ENCODE measurements at regions not wholly inside any gene's neighbourhood (a gene's known extent, or its start where the extent isn't known, plus 50 kb on each side); places are given as distances from the start of the nearest gene placed in this dataset.

GRCh38 chr3:164040991-164041390, 1037.3 kb downstream of the SI start:
- no peaks in the 10 kb centered on the region for H3F3A ChIP-seq (replicated peaks; ENCODE audit: insufficient read depth)
- H2AFZ ChIP-seq (ENCODE audit: low read depth) = no peak overlapping the region
- no peaks in the 10 kb centered on the region for H3K9me3 ChIP-seq
- H3K27ac ChIP-seq (ENCODE audit: low read depth in 2 of 2, low read length in 1 of 2) = no peak overlapping the region
- H3K4me3 ChIP-seq (ENCODE audit: low read depth in 2 of 2, low read length in 1 of 2) = no peak overlapping the region
- no peak overlapping the region for H3K4me2 ChIP-seq
- H3K4me1 ChIP-seq (ENCODE audit: control insufficient read depth in 1 of 2, insufficient read depth in 2 of 2, low read depth in 1 of 2, low read length in 1 of 2) = no peaks in the 10 kb centered on the region
- H3K36me3 ChIP-seq (replicated peaks in 1 of 2; ENCODE audit: control insufficient read depth in 1 of 2, insufficient read depth in 2 of 2, low read length in 1 of 2) = no peaks in the 10 kb centered on the region
- WGBS (ENCODE audit: low lambda C conversion rate) = 14% methylated on average over 2 of the region's 2 CpGs
- no peak overlapping the region for H3K9ac ChIP-seq
- H3K27me3 ChIP-seq (ENCODE audit: insufficient read depth) = no peaks in the 10 kb centered on the region
- DNase-seq = no peak
- TF ChIP-seq MEF2A (IDR thresholded peaks at IDR 0.05; ENCODE audit: borderline replicate concordance, low read depth) = no peak
- no peak for TF ChIP-seq TEAD4 (IDR thresholded peaks at IDR 0.05; ENCODE audit: borderline replicate concordance, insufficient read depth)
- TF ChIP-seq SIN3A (IDR thresholded peaks at IDR 0.05; ENCODE audit: borderline replicate concordance, low read depth, low read length) = no peak
- TF ChIP-seq MAX (IDR thresholded peaks at IDR 0.05; ENCODE audit: low read depth) = no peak
- no peak for TF ChIP-seq EP300 (IDR thresholded peaks at IDR 0.05; ENCODE audit: borderline replicate concordance in 1 of 2, low read depth in 1 of 2, low read length in 1 of 2)
- TF ChIP-seq NRF1 (IDR thresholded peaks at IDR 0.05; ENCODE audit: low read depth, low read length) = no peak
- no peak for TF ChIP-seq GABPA (IDR thresholded peaks at IDR 0.05; ENCODE audit: low read depth)
- TF ChIP-seq RCOR1 (IDR thresholded peaks at IDR 0.05; ENCODE audit: low read length) = no peak
- no peak for TF ChIP-seq RXRA (IDR thresholded peaks at IDR 0.05; ENCODE audit: borderline replicate concordance, low read depth)
- TF ChIP-seq FOXM1 (IDR thresholded peaks at IDR 0.05; ENCODE audit: low read depth) = no peak
- TF ChIP-seq FOXJ3 (CRISPR knock-in tag; IDR thresholded peaks at IDR 0.05) = no peak
- no peak for TF ChIP-seq YY1 (IDR thresholded peaks at IDR 0.05; ENCODE audit: low read depth)
- no peak for TF ChIP-seq FOSL2 (IDR thresholded peaks at IDR 0.05; ENCODE audit: borderline replicate concordance, low read depth)
- H3K9me2 ChIP-seq = peaks cover 3% of the 10 kb centered on the region; the same call in 1 of the 2 replicates
- H3K79me2 ChIP-seq (ENCODE audit: insufficient read depth) = no peaks in the 10 kb centered on the region
- no peaks in the 10 kb centered on the region for H4K20me1 ChIP-seq (ENCODE audit: insufficient read depth)
- ChIA-PET POLR2A (no interaction called here), CTCF (no interaction called here)

GRCh38 chr3:164030194-164030593, 1048.1 kb downstream of the SI start:
- no peaks in the 10 kb centered on the region for H3F3A ChIP-seq (replicated peaks; ENCODE audit: insufficient read depth)
- no peak overlapping the region for H3K4me3 ChIP-seq (ENCODE audit: low read depth in 2 of 2, low read length in 1 of 2)
- H3K9me3 ChIP-seq = peaks cover 18% of the 10 kb centered on the region
- H3K79me2 ChIP-seq (ENCODE audit: insufficient read depth) = no peaks in the 10 kb centered on the region
- H3K36me3 ChIP-seq (replicated peaks in 1 of 2; ENCODE audit: control insufficient read depth in 1 of 2, insufficient read depth in 2 of 2, low read length in 1 of 2) = no peaks in the 10 kb centered on the region
- no peak overlapping the region for H3K9ac ChIP-seq
- H3K9me2 ChIP-seq = no peaks in the 10 kb centered on the region
- CTCF ChIA-PET = no interaction called here
- H3K4me2 ChIP-seq = no peak overlapping the region
- TF ChIP-seq USF1 (IDR thresholded peaks at IDR 0.05; ENCODE audit: borderline replicate concordance, low read depth) (no peak), NFIC (IDR thresholded peaks at IDR 0.05; ENCODE audit: borderline replicate concordance) (no peak), MAX (IDR thresholded peaks at IDR 0.05; ENCODE audit: low read depth) (no peak), NRF1 (IDR thresholded peaks at IDR 0.05; ENCODE audit: low read depth, low read length) (no peak), FOXM1 (IDR thresholded peaks at IDR 0.05; ENCODE audit: low read depth) (no peak), PBX3 (IDR thresholded peaks at IDR 0.05) (no peak), GABPA (IDR thresholded peaks at IDR 0.05; ENCODE audit: low read depth) (no peak), POLR2AphosphoS5 (IDR thresholded peaks at IDR 0.05; ENCODE audit: low read depth, low read length) (no peak), REST (IDR thresholded peaks at IDR 0.05; ENCODE audit: low read depth, low read length) (no peak), IRF3 (IDR thresholded peaks at IDR 0.05; ENCODE audit: low read depth, low read length) (no peak), RCOR1 (IDR thresholded peaks at IDR 0.05; ENCODE audit: low read length) (no peak), FOXJ3 (CRISPR knock-in tag; IDR thresholded peaks at IDR 0.05) (no peak), JUND (IDR thresholded peaks at IDR 0.05) (no peak)
- H2AFZ ChIP-seq (ENCODE audit: low read depth) = no peak overlapping the region
- POLR2A ChIA-PET = no interaction called here
- no peak overlapping the region for H3K27ac ChIP-seq (ENCODE audit: low read depth in 2 of 2, low read length in 1 of 2)
- no peaks in the 10 kb centered on the region for H4K20me1 ChIP-seq (ENCODE audit: insufficient read depth)
- no peaks in the 10 kb centered on the region for H3K27me3 ChIP-seq (ENCODE audit: insufficient read depth)
- DNase-seq = no peak
- H3K4me1 ChIP-seq (ENCODE audit: control insufficient read depth in 1 of 2, insufficient read depth in 2 of 2, low read depth in 1 of 2, low read length in 1 of 2) = no peaks in the 10 kb centered on the region
- WGBS (ENCODE audit: low lambda C conversion rate) = 8% methylated on average over 4 of the region's 4 CpGs

All from SK-N-SH (cell line).